H1 (cell line): ENCODE measurements at regions not wholly inside any gene's neighbourhood (a gene's known extent, or its start where the extent isn't known, plus 50 kb on each side); places are given as distances from the start of the nearest gene placed in this dataset.

Experiments
- CEBPB ChIP-seq: IDR thresholded peaks from 2 replicates; pipeline ENCODE4 v1.6.1; 2012; ENCODE audit warnings: low read depth, low read length
- PHF8 ChIP-seq: fragments of 200-600 bp; sonication (generic); conservative IDR thresholded peaks from 2 replicates; pipeline ENCODE4 v1.7.1; 2012; ENCODE audit warnings: low read depth, mild to moderate bottlenecking, inconsistent platforms, low read length, moderate library complexity
- SIN3A ChIP-seq, 2 experiments: IDR thresholded peaks in 1 of 2; conservative IDR thresholded peaks in 1 of 2; 2 replicates each; pipeline ENCODE4 v1.6.1; 2011 to 2012; ENCODE audit warnings: low read length in 2 of 2, improper control_type of control experiment in 1 of 2, low read depth in 1 of 2, mild to moderate bottlenecking in 1 of 2
- SP4 ChIP-seq: IDR thresholded peaks from 2 replicates; pipeline ENCODE4 v1.6.1; 2012; ENCODE audit warnings: low read length, inconsistent platforms
- TF ChIP-seq, protein P1 (sequence below): IDR thresholded peaks from 2 replicates; pipeline ENCODE4 v1.6.1; 2011; ENCODE audit warnings: low read length, improper control_type of control experiment

GRCh38 chr7:3153118-3153517, 109.5 kb upstream of the CARD11 start (continued):
- no peak for TF ChIP-seq CEBPB
- TF ChIP-seq, protein P1, sequence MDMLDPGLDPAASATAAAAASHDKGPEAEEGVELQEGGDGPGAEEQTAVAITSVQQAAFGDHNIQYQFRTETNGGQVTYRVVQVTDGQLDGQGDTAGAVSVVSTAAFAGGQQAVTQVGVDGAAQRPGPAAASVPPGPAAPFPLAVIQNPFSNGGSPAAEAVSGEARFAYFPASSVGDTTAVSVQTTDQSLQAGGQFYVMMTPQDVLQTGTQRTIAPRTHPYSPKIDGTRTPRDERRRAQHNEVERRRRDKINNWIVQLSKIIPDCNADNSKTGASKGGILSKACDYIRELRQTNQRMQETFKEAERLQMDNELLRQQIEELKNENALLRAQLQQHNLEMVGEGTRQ, result no peak
- TF ChIP-seq SP4, result no peak
- TF ChIP-seq PHF8, result no peak
- no peak for TF ChIP-seq SIN3A (conservative IDR thresholded peaks at IDR 0.05 in 1 of 2, IDR thresholded peaks at IDR 0.05 in 1 of 2; ENCODE audit: low read depth in 1 of 2, low read length in 2 of 2)
